HG03196 (cell line): ENCODE measurements at regions not wholly inside any gene's neighbourhood (a gene's known extent, or its start where the extent isn't known, plus 50 kb on each side); places are given as distances from the start of the nearest gene placed in this dataset.

ENCODE experiments used
- ATAC-seq: cut with Tn5 transposase; IDR thresholded peaks from one replicate; pipeline ENCODE4 v1.9.1; 2021; ENCODE audit not compliant: unreplicated experiment

DNA sequence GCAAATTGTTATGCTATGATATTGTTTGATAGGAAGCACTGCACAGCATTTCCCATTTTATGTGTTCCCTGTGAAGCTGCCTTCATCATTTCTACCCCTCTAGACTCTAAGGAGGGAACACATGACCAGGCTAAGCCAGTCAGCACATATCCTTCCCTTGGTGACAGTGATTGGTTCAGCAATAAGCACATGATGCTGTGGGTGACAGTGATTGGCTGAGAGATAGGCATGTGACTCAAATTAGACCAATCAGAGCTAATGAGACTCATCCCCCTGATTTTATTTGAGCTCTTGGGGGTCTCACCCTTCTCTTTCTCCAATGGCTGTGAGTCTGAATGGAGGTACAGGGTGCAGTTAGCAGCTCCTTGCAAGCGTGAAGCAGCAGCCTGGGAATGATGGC lies 195.2 kb downstream of the NUAK1 start:
- no peak for ATAC-seq

DNA sequence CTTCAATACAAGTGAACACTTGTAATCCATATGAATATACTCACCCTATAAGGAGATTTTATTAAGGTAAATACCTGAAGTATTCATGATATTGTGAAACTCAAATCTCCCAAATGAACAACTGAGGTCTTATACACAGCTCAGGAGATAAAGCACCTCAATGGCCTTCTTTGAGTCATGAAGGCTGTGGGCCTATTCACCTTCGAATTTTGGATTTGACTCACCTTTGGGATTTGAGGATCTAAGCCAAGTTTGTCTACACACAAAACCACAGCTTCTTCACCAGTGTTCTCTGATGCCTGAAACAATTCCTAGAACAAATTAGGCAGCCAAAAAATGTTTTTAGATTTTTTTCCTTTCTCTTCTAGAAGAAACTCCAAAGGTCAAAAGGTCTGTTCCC lies 194.1 kb downstream of the NUAK1 start:
- no peak for ATAC-seq

DNA sequence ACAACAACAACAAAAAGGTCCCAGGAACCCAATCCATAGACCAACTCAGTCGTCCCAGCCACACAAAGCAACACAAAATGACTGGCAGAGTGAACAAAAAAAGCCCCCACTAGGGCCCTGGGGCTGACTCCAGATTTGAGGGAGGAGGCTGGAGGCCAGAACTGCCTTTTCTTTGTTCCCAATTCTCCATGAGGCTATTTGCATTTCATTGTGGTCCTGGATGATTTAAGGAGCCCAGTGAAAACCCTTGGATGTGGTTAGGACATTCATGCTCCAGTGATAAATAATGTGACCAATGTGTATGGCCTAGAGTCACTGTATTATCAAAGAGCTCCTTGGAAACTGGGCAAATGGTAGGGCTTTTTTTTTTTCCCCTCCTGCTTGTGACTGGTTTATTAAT lies 192.9 kb downstream of the NUAK1 start:
- ATAC-seq: no peak

DNA sequence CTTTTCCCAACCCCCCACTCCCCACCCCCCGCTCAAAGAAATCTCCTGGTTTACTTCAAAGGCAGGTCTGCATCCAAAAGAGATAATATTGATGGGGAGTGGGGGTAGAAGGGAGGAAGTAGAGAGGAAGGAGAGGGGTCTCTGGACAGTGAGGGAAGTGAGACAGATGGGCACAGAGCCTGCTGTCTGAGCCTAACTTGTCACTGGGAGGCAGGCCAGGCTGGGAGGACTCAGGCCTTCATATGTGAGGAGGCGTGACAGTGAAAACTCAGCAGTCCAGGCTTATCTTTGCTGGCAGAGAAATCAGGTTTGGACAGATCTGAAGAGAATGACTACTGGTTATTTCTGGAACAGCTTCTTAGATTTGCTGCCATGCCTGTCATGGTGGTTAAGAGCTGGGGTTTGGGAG lies 192.3 kb downstream of the NUAK1 start:
- no peak for ATAC-seq

DNA sequence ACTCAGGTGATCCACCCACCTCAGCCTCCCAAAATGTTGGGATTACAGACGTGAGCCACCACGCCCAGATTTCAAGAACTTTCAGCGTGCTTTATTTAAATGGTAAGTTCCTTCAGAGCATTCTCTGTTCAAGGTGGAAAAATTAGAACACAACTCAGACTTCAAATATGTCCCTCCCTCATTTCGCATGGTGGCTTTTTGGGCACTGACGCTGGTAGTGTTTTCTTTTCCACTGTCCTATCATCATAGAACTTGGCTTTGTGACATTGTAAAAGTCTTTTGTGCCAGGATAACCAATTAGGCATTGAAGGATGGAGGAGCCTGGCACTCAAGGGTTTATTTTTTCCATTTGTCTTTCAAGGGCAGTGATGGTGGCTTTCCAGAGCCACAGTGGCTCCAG lies 190.8 kb downstream of the NUAK1 start:
- no peak for ATAC-seq

DNA sequence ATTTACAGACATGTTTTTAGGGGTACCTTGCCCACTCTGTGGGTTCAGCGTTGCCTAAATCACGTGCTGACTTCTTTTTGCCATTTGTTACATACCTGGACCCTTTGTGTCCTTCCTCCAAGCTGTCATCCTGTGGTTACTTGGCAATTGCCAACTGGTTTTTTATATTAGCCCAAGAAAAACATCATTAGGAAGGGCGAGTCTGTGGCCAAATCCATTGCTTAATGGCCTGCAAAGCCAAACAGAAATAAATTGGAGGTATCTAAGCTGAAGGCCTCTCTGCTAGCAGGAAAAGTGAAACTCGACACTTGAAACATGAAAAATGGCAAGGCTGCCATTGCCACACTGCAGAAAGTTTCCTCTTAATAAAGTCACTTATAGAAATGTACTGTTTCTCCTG lies 190.4 kb downstream of the NUAK1 start:
- no peak for ATAC-seq

DNA sequence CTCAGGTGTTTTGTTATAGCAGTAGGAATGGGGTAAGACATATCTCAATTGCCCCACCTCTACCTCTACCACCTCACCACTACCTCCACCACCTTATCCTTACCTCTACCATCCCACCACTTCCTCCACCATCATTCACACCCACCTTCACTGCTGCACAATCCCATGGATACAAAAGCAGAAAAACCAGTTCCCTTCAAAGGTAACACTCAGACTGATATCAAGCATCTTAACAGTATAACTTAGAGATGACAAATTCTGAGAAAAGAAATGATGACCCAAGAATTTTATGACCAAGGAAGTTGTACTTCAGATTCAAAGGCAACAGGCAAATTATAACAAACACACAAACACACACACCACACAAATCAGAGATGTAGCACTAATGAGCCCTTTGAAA lies 189.4 kb downstream of the NUAK1 start:
- ATAC-seq: no peak

DNA sequence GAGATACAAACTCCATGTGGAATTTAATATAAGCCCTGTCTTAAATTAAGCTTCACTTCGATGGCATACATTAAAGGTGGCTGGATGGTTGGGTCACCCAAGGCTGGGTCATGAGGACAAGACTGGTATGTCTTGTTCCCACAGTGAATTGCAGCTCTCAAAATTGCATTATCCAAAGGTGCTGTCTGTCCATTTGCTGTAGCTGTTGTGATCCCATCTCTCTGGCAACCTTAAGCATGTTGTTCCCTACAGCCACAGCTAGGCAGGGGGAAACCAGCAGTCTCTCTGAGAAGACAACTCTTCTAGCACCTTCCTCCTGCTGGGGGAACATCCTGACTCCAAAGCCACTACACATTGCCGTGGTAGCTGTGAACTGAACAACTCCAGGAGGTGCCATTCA lies 187.0 kb downstream of the NUAK1 start:
- no peak for ATAC-seq

DNA sequence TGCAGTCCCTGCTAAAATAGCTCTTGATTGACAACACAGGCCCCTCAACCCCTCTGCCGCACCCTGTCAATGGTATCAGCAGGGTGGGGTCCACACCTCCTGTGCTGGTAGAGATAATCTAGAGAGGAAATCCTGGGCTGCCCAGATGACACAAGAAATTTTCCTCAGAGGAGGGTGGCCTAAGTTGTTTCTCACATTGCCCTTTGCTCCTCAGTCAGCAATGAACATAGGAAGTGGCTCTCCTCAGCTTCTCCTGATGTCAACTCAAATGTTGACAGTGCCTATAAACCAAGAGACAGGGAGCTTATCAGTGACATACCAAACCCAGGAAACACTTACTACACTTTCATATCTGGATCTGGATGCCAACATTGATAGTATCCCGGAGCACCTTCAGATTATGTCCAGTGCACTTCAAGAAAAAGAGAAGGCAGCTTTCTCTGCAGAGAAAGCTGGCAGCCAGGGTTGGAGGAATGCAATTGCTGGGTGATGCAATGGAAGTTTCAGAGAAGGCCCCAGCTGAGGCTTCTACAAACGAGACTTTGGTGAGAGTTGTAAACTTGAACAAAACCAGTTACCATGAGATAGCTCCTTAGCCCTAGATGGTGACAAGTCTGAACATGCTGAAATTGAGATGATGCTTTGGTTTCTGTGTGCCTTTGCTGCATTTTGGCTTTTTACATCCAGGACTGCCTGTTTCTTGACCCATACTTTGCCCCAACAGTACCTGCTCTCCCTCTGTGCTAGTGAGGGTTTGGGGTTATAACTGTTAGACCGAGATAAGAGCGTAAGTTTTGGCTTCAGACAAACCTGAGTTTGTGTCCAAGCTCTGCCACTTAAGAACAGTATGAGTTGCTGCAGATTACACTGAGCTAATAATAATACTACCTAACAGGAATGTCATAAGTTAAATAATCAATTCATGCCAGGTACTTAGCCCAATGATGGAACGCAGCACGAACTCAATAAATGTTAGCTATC lies 183.5 kb downstream of the NUAK1 start:
- ATAC-seq: no peak

DNA sequence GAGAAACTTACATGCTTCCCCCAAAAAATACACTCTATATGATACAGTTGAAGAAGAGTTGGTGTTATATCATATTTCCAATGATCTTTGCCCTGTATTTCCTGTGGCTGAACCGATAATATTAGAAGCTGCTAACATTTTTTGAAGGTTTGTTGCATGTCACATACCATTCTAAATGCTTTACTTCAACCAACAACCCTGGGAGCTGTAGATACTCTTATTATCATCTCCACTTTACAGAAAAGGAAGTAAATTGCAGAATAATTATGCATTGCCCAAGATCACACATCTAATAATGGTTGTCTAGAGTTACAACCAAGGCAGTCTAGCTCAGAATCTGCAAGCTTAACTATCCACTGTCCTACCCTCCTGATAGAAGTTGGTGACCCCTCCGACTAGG lies 182.8 kb downstream of the NUAK1 start:
- ATAC-seq: no peak

DNA sequence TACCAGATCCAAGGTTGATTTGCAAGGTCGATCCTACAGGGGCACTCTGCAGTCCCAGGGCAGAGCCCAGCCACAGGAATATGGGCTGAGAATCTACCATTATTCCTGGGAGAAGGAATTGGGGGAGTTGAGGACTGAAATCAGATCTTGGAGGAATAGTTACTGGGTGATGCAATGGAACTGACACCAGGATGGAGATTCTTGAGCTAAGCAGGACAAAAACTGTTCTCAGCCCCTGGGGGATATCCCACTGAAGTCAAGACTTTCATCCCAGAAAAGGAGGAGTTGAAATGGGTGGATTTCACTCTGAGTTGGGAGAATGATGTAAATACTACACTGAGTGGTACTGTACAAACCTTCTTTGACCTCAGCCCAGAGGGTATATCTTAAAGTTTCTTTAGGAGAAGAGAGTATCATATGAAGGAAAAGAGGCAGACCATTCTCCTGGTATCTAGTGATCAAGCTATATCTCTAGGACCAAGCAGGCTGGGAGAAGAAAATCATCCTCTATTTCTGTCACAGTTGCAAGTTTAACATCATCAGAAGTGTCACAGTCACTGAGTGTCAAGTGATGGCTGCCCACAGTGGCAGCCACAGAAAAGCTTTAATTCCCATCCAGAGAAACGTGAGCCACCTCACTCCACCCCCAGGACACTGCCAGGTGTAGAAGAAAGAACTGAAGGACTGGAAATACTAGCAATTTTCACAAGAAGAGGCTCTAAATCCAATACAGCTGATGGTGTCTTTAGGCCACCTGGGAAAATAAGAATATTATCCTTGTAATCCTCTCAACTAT lies 181.9 kb downstream of the NUAK1 start:
- ATAC-seq: no peak

DNA sequence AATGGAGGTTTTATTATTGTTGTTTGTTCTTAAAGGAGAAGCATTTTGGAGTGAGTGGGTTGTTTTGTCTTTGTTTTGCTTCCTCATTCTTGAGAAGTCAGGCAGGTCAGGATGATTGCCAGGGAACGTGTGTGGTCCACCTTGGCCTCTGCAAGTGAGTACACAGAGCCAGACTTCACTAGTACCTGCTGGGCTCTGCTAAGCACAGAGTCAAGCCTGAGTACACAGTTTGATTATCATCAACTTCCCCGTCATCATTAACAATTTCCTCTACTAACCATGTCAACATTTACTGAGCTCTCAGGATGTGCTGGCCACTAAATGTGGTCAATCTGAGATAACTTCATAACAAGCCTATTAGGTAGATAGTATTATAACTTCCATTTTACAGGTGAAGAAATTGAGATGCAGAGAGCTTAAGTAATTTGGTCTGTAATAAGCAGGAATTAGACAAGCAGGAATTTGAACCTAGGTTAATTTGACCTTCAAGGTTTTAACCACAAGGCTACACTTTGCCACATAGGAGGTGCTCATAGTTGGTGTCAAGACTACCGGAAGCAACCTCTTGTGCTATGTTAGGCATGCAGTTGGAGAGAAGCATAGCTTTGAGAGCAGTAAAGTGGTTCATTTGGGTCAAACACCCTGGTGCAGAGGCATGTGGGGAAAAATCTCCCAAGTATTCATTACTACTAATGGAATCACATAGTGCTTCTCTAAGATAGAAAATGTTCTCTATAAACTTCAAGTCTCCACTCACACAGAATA lies 178.3 kb downstream of the NUAK1 start:
- no peak for ATAC-seq

DNA sequence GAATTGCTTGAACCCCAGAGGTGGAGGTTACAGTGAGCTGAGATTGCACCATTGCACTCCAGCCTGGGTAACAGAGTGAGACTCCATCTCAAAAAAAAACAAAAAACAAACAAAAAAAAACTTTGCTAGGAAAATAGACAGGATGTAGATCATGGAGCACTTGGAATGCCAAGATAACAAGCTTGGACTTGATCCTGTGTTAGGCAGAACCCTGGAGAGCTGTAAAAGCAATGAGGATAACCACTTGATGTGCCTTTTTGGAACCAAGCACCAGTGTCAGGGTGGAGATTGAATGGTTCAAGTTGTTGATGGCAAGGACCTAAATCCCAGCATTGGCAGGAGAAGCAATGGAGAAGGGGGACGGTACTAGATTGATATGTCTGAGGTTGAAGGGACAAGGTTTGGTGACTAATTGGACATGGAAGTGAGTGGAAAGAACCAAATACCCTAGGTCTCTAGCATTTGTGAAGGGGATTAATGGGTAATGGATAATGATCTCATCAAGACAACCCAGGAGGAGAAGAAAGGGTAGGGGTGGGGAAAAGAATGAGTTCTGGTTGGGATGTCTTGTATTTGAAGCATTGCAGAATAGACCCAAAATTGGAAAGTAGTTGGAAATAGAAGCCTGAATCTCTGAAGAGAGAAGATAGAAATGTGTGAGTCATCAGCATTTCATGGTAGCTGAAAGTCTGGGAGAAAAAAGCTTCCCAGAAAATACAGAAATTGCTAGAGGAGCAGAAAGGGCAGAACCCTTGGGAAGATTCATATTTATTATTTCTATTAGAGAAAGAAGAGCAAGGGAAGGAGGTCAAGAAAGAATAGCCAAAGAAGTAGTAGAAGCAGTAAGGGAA lies 176.7 kb downstream of the NUAK1 start:
- no peak for ATAC-seq

DNA sequence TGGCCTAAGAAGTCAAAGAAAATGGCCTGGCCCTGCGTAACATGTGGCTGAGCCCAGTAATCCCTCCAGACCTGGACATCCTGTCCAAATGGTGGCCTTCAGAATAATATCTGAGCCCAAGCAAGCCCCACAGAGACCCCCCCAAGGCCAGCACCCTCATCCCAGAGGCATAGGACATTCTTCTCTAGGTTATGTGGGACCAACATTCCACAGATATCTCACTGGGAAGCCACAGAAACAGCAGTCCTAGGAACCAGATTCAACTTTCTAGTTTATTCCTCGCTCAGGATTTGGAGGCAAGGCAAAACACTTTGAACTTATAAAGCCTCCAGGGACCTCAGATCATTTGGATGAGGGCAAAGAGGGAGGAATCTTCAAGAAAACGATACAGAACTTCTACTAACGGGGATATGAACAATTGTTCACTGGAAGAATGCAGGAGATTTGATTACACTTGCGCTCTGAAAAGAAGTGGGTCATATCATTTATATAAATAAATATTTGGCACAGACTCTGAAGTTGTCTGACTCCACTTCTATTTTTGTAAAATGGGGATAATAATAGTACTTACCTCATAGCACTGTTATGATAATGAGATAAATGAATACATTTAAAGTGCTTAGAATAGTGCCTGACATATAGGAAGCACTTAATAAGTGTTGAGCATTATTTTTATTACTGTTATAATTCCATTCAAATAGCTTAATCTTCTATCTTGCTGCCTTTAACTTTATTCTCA lies 171.5 kb downstream of the NUAK1 start:
- no peak for ATAC-seq

DNA sequence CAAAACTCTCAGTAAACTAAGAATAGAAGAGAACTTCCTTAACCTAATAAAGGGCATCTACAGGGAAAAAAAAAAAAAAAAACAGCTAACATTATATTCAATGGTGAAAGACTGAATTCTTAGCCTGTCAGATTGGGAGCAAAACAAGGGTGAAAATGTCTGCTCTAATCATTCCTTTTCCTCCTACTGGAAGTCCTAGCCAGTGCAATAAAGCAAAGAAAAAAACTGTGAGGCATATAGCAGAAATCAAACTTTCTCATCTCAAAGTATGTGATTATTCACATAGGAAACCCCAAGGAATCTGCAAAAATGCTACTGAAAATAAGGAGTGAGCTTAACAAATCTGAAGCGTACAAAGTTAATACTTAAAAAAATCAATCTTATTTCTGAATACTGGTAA lies 170.7 kb downstream of the NUAK1 start:
- no peak for ATAC-seq

DNA sequence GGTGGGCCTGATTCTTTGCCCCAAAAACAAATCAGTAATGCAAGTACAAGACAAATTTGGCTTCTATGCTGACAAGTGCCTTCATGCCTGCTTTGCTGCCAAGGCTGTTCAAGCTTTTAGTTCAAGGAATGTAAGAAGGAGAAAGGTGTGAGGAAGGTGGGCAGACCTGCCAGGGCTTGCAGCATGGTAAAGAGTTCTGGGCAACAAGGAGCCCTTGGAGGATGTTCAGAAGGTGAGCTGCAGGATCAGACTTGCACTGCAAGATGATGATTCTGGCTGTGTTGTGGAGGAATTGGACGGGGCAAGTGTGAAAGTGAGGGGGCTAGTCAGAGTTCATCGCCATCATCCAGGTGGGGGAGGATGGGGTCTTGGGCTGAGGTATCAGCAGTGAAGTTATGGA lies 167.9 kb downstream of the NUAK1 start:
- ATAC-seq: no peak

DNA sequence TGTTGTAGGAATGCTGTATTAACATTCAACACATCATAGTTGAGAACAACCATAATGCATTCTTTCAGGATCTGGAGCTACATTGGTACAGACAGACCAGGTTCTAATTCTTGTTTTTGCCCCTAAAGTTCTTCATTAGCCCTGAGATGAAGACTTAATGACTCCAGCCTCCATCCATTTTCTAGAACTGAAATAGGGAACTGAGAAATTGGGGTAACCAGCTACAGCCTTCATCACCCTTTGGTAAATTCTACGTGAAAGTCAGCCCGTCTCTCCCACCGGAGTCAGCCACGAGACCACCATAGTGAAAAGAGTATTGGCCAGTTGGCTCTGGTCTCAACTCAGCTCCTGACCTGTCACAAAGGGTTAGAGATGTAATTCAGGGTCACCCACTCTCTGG lies 164.0 kb downstream of the NUAK1 start:
- ATAC-seq: no peak

DNA sequence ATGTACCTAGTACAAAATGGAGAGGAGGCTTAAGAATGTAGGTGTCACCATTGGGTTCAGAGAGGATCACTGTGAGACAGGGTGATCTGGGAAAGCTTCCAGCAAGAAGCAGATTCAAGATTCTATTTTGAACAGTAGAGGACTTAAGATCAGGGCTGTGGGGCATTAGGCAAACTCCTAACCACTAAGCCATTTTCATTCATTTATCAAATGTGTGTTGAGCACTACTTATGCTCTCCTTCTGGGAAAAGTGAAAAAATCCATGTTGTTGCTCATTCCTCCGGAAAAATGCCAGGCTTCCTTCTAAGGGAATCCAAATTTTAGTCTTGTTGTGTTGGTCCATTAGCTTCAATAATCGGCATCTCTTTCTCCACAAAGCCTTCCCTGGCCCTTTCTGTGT lies 163.4 kb downstream of the NUAK1 start:
- ATAC-seq: no peak

DNA sequence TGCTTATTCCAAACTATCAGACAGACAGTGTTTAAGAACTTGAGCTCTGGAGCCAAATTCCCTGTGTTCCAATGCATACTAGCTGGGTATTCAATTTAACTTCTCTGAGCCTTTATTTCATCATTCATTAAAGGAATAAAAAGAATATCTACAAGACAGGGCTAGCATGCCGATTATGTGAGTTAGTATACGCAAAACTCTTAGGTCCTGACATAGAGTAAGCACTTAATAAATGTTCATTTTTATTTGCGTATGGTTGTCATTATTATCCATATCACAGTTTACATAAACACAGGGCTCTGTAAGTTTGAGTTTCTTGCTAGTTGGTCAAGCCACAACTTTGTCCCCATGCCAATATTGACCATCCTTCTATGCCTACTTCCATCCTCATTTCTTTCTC lies 161.5 kb downstream of the NUAK1 start:
- ATAC-seq: no peak

DNA sequence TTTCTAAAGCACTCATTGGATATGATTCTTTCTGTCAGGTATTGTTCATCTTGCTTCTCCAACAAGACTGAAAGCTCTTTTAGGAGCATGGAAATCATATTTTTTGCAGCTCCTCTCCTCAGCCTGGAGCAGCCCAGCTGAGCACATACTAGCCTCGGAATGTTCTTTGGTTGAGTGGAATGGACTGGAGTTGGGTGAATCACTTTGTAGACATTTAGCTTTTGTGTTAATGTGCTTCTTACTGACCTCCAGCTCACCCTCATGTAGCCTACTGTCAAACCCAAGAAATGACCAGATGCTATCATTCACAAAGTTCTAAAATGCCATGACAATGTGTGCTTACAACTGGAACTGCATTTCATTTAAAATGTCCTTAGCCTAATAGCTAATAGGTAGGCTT lies 161.1 kb downstream of the NUAK1 start:
- no peak for ATAC-seq
